SK-N-SH (cell line): ENCODE measurements at regions not wholly inside any gene's neighbourhood (a gene's known extent, or its start where the extent isn't known, plus 50 kb on each side); places are given as distances from the start of the nearest gene placed in this dataset.
A peak's percentile ranks its signal among the peaks of the same experiment; 100 is the strongest.

Experiments
- CTCF ChIA-PET: fragments of 300-600, 350-600 bp; formaldehyde crosslinking; extraction: SDS; loops from one replicate; lab custom pipeline; 2021; lab: Yijun Ruan, JAX
- POLR2A ChIA-PET: fragments of 350-600 bp; sonication (Branson Sonifier 250); formaldehyde crosslinking; extraction: SDS; loops from one replicate; lab custom pipeline; 2020; ENCODE audit warnings: antibody characterized with exemption, inconsistent platforms; lab: Yijun Ruan, JAX
- DNase-seq: peaks from one replicate; pipeline ENCODE4 v3.0.0; 2012
- H2AFZ ChIP-seq: fragments of 200-600 bp; sonication (generic); 2 replicates; pipeline ENCODE4 v1.8.1; 2016; ENCODE audit warnings: antibody characterized with exemption, mild to moderate bottlenecking, low read depth
- H3F3A ChIP-seq: fragments of 200-600 bp; sonication (generic); replicated peaks from 2 replicates; pipeline ENCODE3; 2016; ENCODE audit warnings: antibody characterized with exemption, mild to moderate bottlenecking; ENCODE audit not compliant: insufficient read depth
- H3K27ac ChIP-seq, 2 experiments: fragments of 200-500 bp in 1 of 2; fragments of 200-600 bp in 1 of 2; sonication (Bioruptor generic) in 1 of 2; sonication (generic), shearing (Covaris generic) in 1 of 2; 2 replicates each; pipeline versions ENCODE4 v1.5.1 to v1.6.1; 2014 to 2016; ENCODE audit warnings: low read depth in 2 of 2, inconsistent platforms in 1 of 2, low read length in 1 of 2, mild to moderate bottlenecking in 1 of 2, mixed read lengths in 1 of 2
- H3K27me3 ChIP-seq: fragments of 200-600 bp; sonication (generic), shearing (Covaris generic); 2 replicates; pipeline ENCODE4 v1.6.1; 2016; ENCODE audit warnings: mixed run types; ENCODE audit not compliant: insufficient read depth
- H3K36me3 ChIP-seq, 2 experiments: fragments of 200-500 bp in 1 of 2; fragments of 200-600 bp in 1 of 2; sonication (Bioruptor generic) in 1 of 2; sonication (generic) in 1 of 2; replicated peaks in 1 of 2; 2 replicates each; pipeline versions ENCODE3 to v1.5.1; 2014 to 2016; ENCODE audit warnings: low read length in 1 of 2, mild to moderate bottlenecking in 1 of 2; ENCODE audit not compliant: insufficient read depth in 2 of 2, control insufficient read depth in 1 of 2
- H3K4me1 ChIP-seq, 2 experiments: fragments of 200-500 bp in 1 of 2; fragments of 200-600 bp in 1 of 2; sonication (Bioruptor generic) in 1 of 2; sonication (generic), shearing (Covaris generic) in 1 of 2; 2 replicates each; pipeline versions ENCODE4 v1.5.1 to v1.6.1; 2014 to 2016; ENCODE audit warnings: low read depth in 1 of 2, low read length in 1 of 2, mixed run types in 1 of 2; ENCODE audit not compliant: insufficient read depth in 2 of 2, control insufficient read depth in 1 of 2
- H3K4me2 ChIP-seq: fragments of 200-600 bp; sonication (generic), shearing (Covaris generic); 2 replicates; pipeline ENCODE4 v1.6.1; 2017; ENCODE audit warnings: mixed run types
- H3K4me3 ChIP-seq, 2 experiments: fragments of 200-500 bp in 1 of 2; fragments of 200-600 bp in 1 of 2; sonication (Bioruptor generic) in 1 of 2; sonication (generic), shearing (Covaris generic) in 1 of 2; 2 replicates each; pipeline versions ENCODE4 v1.5.1 to v1.8.1; 2014 to 2016; ENCODE audit warnings: low read depth in 2 of 2, inconsistent platforms in 1 of 2, low read length in 1 of 2, mild to moderate bottlenecking in 1 of 2, mixed read lengths in 1 of 2, moderate library complexity in 1 of 2
- H3K79me2 ChIP-seq: fragments of 200-600 bp; sonication (generic); 2 replicates; pipeline ENCODE4 v1.8.1; 2017; ENCODE audit warnings: mild to moderate bottlenecking; ENCODE audit not compliant: insufficient read depth
- H3K9ac ChIP-seq: fragments of 200-600 bp; sonication (generic); 2 replicates; pipeline ENCODE4 v1.6.1; 2017; ENCODE audit warnings: mixed run types
- H3K9me2 ChIP-seq: fragments of 200-600 bp; sonication (generic); 2 replicates; pipeline ENCODE4 v1.6.1; 2017; ENCODE audit warnings: mixed run types
- H3K9me3 ChIP-seq: fragments of 200-600 bp; sonication (generic); 2 replicates; pipeline ENCODE4 v1.6.1; 2017; ENCODE audit warnings: mixed run types, mild to moderate bottlenecking, moderate library complexity
- H4K20me1 ChIP-seq: fragments of 200-600 bp; sonication (generic); 2 replicates; pipeline ENCODE4 v1.6.1; 2017; ENCODE audit warnings: mild to moderate bottlenecking, mixed run types; ENCODE audit not compliant: insufficient read depth
- CHD2 ChIP-seq: fragments of 150-350 bp; IDR thresholded peaks from 2 replicates; pipeline ENCODE4 v1.6.1; 2018; ENCODE audit warnings: low read length; ENCODE audit not compliant: partially characterized antibody
- ELF1 ChIP-seq: IDR thresholded peaks from 2 replicates; pipeline ENCODE4 v1.4.0; 2012
- EZH2phosphoT487 ChIP-seq: fragments of 200-600 bp; sonication (generic); IDR thresholded peaks from 2 replicates; pipeline ENCODE4 v1.6.1; 2017; ENCODE audit warnings: low read depth, mixed run types, mild to moderate bottlenecking, antibody characterized with exemption, moderate library complexity, borderline replicate concordance
- JUND ChIP-seq: IDR thresholded peaks from 2 replicates; pipeline ENCODE4 v1.4.0; 2012
- MXI1 ChIP-seq: IDR thresholded peaks from 2 replicates; pipeline ENCODE4 v1.6.1; 2012; ENCODE audit warnings: mild to moderate bottlenecking, low read depth, low read length, improper control_type of control experiment
- POLR2AphosphoS5 ChIP-seq: IDR thresholded peaks from 2 replicates; pipeline ENCODE4 v1.6.1; 2012; ENCODE audit warnings: low read depth, low read length
- RAD21 ChIP-seq: IDR thresholded peaks from 2 replicates; pipeline ENCODE4 v1.6.1; 2012; ENCODE audit warnings: mild to moderate bottlenecking, low read length
- SIN3A ChIP-seq: IDR thresholded peaks from 2 replicates; pipeline ENCODE4 v1.6.1; 2012; ENCODE audit warnings: low read depth, mild to moderate bottlenecking, low read length, moderate library complexity, borderline replicate concordance
- SMC3 ChIP-seq: IDR thresholded peaks from 2 replicates; pipeline ENCODE4 v1.6.1; 2012; ENCODE audit warnings: low read depth, low read length, improper control_type of control experiment
- TAF1 ChIP-seq: IDR thresholded peaks from 2 replicates; pipeline ENCODE4 v1.6.1; 2012; ENCODE audit warnings: low read depth, mild to moderate bottlenecking, low read length, moderate library complexity, borderline replicate concordance
- TEAD4 ChIP-seq: IDR thresholded peaks from 2 replicates; pipeline ENCODE4 v1.4.0; 2012; ENCODE audit warnings: mild to moderate bottlenecking, borderline replicate concordance; ENCODE audit not compliant: insufficient read depth
- WGBS: methylation state at CpG from one replicate; pipeline ENCODE4 v1.1.6; 2017; ENCODE audit warnings: low lambda C conversion rate; 5-methylcytosine and 5-hydroxymethylcytosine counted together
- TF ChIP-seq, protein P1 (sequence below): fragments of 150-350 bp; IDR thresholded peaks from 2 replicates; pipeline ENCODE4 v1.6.1; 2017; ENCODE audit warnings: antibody characterized with exemption, low read length, low read depth, borderline replicate concordance
- TF ChIP-seq, protein P2 (sequence below): fragments of 150-350 bp; IDR thresholded peaks from 2 replicates; pipeline ENCODE4 v1.6.1; 2016; ENCODE audit warnings: mild to moderate bottlenecking, low read depth, low read length
- TF ChIP-seq, protein P3 (sequence below): fragments of 200-600 bp; sonication (generic); IDR thresholded peaks from 2 replicates; pipeline ENCODE4 v1.6.1; 2017; ENCODE audit warnings: antibody characterized with exemption, mild to moderate bottlenecking, moderate library complexity
- TF ChIP-seq, protein P4 (sequence below): IDR thresholded peaks from 2 replicates; pipeline ENCODE4; 2012

DNA sequence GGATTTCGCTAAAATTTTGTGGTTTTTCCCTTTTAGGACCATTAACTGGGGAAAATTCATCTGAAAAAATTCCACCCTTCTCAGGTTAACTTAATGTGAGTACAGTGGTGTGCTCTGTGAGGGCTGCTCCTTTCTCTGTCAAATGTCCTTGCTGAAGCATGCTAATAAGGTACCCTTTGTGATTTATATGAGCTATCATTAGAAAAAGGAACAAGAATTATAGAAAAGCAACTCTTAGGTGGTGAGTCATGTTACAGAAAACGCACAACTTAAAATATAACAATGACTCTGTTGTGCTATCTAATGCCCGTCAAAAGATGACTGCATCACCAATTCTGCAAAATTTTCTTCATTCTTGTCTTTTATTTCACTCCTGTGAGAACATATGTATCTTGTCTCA lies 162.0 kb upstream of the MAGI2 start (continued):
- TF ChIP-seq, protein P1, sequence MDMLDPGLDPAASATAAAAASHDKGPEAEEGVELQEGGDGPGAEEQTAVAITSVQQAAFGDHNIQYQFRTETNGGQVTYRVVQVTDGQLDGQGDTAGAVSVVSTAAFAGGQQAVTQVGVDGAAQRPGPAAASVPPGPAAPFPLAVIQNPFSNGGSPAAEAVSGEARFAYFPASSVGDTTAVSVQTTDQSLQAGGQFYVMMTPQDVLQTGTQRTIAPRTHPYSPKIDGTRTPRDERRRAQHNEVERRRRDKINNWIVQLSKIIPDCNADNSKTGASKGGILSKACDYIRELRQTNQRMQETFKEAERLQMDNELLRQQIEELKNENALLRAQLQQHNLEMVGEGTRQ, result no peak
- TF ChIP-seq, protein P2, sequence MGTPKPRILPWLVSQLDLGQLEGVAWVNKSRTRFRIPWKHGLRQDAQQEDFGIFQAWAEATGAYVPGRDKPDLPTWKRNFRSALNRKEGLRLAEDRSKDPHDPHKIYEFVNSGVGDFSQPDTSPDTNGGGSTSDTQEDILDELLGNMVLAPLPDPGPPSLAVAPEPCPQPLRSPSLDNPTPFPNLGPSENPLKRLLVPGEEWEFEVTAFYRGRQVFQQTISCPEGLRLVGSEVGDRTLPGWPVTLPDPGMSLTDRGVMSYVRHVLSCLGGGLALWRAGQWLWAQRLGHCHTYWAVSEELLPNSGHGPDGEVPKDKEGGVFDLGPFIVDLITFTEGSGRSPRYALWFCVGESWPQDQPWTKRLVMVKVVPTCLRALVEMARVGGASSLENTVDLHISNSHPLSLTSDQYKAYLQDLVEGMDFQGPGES, result no peak
- TF ChIP-seq TEAD4, result no peak
- TF ChIP-seq, protein P3, sequence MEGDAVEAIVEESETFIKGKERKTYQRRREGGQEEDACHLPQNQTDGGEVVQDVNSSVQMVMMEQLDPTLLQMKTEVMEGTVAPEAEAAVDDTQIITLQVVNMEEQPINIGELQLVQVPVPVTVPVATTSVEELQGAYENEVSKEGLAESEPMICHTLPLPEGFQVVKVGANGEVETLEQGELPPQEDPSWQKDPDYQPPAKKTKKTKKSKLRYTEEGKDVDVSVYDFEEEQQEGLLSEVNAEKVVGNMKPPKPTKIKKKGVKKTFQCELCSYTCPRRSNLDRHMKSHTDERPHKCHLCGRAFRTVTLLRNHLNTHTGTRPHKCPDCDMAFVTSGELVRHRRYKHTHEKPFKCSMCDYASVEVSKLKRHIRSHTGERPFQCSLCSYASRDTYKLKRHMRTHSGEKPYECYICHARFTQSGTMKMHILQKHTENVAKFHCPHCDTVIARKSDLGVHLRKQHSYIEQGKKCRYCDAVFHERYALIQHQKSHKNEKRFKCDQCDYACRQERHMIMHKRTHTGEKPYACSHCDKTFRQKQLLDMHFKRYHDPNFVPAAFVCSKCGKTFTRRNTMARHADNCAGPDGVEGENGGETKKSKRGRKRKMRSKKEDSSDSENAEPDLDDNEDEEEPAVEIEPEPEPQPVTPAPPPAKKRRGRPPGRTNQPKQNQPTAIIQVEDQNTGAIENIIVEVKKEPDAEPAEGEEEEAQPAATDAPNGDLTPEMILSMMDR, result no peak

DNA sequence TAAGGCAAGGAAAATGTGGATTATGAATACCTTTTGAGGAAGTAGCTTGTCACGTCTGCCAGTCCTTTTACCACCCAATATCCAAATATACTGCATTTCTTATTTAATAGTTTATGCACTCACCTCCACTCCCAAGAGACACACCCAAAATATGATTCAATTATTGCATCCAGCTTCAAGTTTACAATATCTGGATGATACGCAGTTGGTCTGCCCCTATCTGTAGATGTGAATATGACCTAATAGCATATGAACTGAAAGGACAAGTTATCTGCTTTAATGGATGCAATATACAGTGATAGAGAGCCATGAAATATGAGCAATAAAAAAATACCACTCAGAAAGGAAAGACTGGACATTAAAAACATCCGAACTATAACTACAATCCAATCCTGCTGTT lies 159.4 kb upstream of the MAGI2 start:
- no peaks in the 10 kb centered on the region for H3K27me3 ChIP-seq
- ChIA-PET POLR2A (no interaction called here), CTCF (no interaction called here)
- TF ChIP-seq SIN3A (no peak), EZH2phosphoT487 (no peak), JUND (no peak), POLR2AphosphoS5 (no peak), SMC3 (no peak), RAD21 (no peak), MXI1 (no peak), CHD2 (no peak), ELF1 (no peak), TAF1 (no peak)
- TF ChIP-seq, protein P2, result no peak
- TF ChIP-seq, protein P4, sequence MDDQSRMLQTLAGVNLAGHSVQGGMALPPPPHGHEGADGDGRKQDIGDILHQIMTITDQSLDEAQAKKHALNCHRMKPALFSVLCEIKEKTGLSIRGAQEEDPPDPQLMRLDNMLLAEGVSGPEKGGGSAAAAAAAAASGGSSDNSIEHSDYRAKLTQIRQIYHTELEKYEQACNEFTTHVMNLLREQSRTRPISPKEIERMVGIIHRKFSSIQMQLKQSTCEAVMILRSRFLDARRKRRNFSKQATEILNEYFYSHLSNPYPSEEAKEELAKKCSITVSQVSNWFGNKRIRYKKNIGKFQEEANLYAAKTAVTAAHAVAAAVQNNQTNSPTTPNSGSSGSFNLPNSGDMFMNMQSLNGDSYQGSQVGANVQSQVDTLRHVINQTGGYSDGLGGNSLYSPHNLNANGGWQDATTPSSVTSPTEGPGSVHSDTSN, result no peak
- H3K27ac ChIP-seq, result peak overlapping the region in 1 of 2 experiments; percentile 96; a peak in 1 of 4 replicates
- H4K20me1 ChIP-seq, result no peaks in the 10 kb centered on the region
- H3F3A ChIP-seq, result peaks cover 7% of the 10 kb centered on the region
- no peak for DNase-seq
- peaks cover 5 to 20% of the 10 kb centered on the region in 2 experiments; a peak in 2 of 4 replicates for H3K4me1 ChIP-seq
- no peaks in the 10 kb centered on the region for H3K36me3 ChIP-seq
- H3K9ac ChIP-seq, result no peak overlapping the region
- no peak overlapping the region for H3K4me2 ChIP-seq
- H3K9me2 ChIP-seq, result no peaks in the 10 kb centered on the region
- 91% methylated on average over 3 of the region's 3 CpGs for WGBS
- H2AFZ ChIP-seq, result no peak overlapping the region
- no peaks in the 10 kb centered on the region for H3K79me2 ChIP-seq
- H3K4me3 ChIP-seq, result no peak overlapping the region
- no peaks in the 10 kb centered on the region for H3K9me3 ChIP-seq
